HepG2 (cell line): ENCODE measurements at regions not wholly inside any gene's neighbourhood (a gene's known extent, or its start where the extent isn't known, plus 50 kb on each side); places are given as distances from the start of the nearest gene placed in this dataset.

Source experiments
- ATAC-seq: fragments of 200-7000 bp; cut with Tn5 transposase; 3 replicates; pipeline ENCODE4 v1.9.1; 2020; ENCODE audit warnings: mild to moderate bottlenecking, moderate library complexity
- BruUV-seq: library from RNA; stranded (reverse); fragments of 400-500 nt; replicated peaks from 2 replicates; lab custom pipeline; 2021; lab: Mats Ljungman, UMichigan
- CTCF ChIA-PET: fragments of 300-600 bp; formaldehyde crosslinking; extraction: SDS; loops from one replicate; lab custom pipeline; 2021; ENCODE audit warnings: low total read pairs, inconsistent platforms, low intra/inter-chr PET ratio; lab: Yijun Ruan, JAX
- POLR2A ChIA-PET: fragments of 350-600 bp; sonication (Branson Sonifier 250); formaldehyde crosslinking; loops from one replicate; lab custom pipeline; 2020; ENCODE audit warnings: antibody characterized with exemption, inconsistent platforms; lab: Yijun Ruan, JAX
- DNase-seq: peaks from one replicate; pipeline ENCODE4 v3.0.0-alpha.2; 2015; ENCODE audit warnings: low spot score
- FAIRE-seq: peaks from 3 replicates; lab custom pipeline; 2011; peaks lifted over from hg19 to GRCh38; lab: Jason Lieb, UNC
- H2AFZ ChIP-seq: one replicate; pipeline ENCODE4 v1.6.1; 2011; ENCODE audit warnings: low read length, inconsistent platforms
- H3K27ac ChIP-seq: fragments of 300-600 bp; 3 replicates; pipeline ENCODE4 v1.8.0; 2011; ENCODE audit warnings: mixed run types, mild to moderate bottlenecking, mixed read lengths, low read length, inconsistent platforms; ENCODE audit not compliant: insufficient read depth; ENCODE audit errors: extremely low read length
- H3K27me3 ChIP-seq, 2 experiments: fragments of 200-600 bp in 1 of 2; 2 replicates in 1 of 2; 3 replicates in 1 of 2; pipeline versions ENCODE4 v1.6.0 to v1.8.0; 2011; ENCODE audit warnings: low read length in 2 of 2, mild to moderate bottlenecking in 2 of 2, moderate library complexity in 2 of 2, inconsistent platforms in 1 of 2; ENCODE audit not compliant: insufficient read depth in 2 of 2, control insufficient read depth in 1 of 2
- H3K36me3 ChIP-seq, 2 experiments: fragments of 200-600 bp in 1 of 2; replicated peaks in 1 of 2; 2 replicates in 1 of 2; 3 replicates in 1 of 2; pipeline versions ENCODE4 v1.5.1 to v1.8.0; 2011; ENCODE audit warnings: low read length in 2 of 2, inconsistent platforms in 1 of 2; ENCODE audit not compliant: insufficient read depth in 2 of 2, control insufficient read depth in 1 of 2
- H3K4me1 ChIP-seq: 2 replicates; pipeline ENCODE4 v1.5.1; 2012; ENCODE audit warnings: low read length, inconsistent platforms; ENCODE audit not compliant: insufficient read depth
- H3K4me2 ChIP-seq: 2 replicates; pipeline ENCODE4 v1.6.0; 2011; ENCODE audit warnings: low read depth, low read length, inconsistent platforms
- H3K4me3 ChIP-seq, 3 experiments: fragments of 200-600 bp in 1 of 3; sonication (generic), shearing (Covaris generic) in 1 of 3; replicated peaks in 1 of 3; 2 replicates each; pipeline ENCODE4 v1.5.1; 2011 to 2016; ENCODE audit warnings: low read length in 3 of 3, inconsistent platforms in 2 of 3, low read depth in 2 of 3, mild to moderate bottlenecking in 2 of 3, control low read depth in 1 of 3, mixed read lengths in 1 of 3; ENCODE audit not compliant: insufficient read depth in 1 of 3
- H3K79me2 ChIP-seq: one replicate; pipeline ENCODE4 v1.6.1; 2011; ENCODE audit warnings: low read length, inconsistent platforms; ENCODE audit not compliant: insufficient read depth
- H3K9ac ChIP-seq: 2 replicates; pipeline ENCODE4 v1.6.0; 2011; ENCODE audit warnings: mild to moderate bottlenecking, low read depth, low read length, inconsistent platforms; ENCODE audit not compliant: insufficient read depth
- H3K9me3 ChIP-seq: 2 replicates; pipeline ENCODE4 v1.5.1; 2012; ENCODE audit warnings: mild to moderate bottlenecking, low read length
- H4K20me1 ChIP-seq: 2 replicates; pipeline ENCODE4 v1.6.0; 2011; ENCODE audit warnings: inconsistent platforms, mild to moderate bottlenecking, low read length, moderate library complexity; ENCODE audit not compliant: insufficient read depth
- BRCA1 ChIP-seq: sonication (generic); formaldehyde crosslinking; IDR thresholded peaks from 2 replicates; pipeline ENCODE4 v1.4.0; 2020; ENCODE audit warnings: missing genetic modification reagents
- DPF2 ChIP-seq: sonication (generic); formaldehyde crosslinking; IDR thresholded peaks from 2 replicates; pipeline ENCODE4 v1.4.0; 2020; ENCODE audit warnings: mild to moderate bottlenecking, low read depth, missing genetic modification reagents, borderline replicate concordance
- ETV6 ChIP-seq: sonication (generic); formaldehyde crosslinking; conservative IDR thresholded peaks from 2 replicates; pipeline ENCODE4 v1.4.0; 2020; ENCODE audit warnings: missing genetic modification reagents
- FOXA3 ChIP-seq: IDR thresholded peaks from 2 replicates; pipeline ENCODE4 v1.6.1; 2016; ENCODE audit warnings: missing genetic modification reagents, missing compliant biosample characterization
- HCFC1 ChIP-seq: fragments of 150-350 bp; IDR thresholded peaks from 2 replicates; pipeline ENCODE4 v1.6.1; 2014; ENCODE audit warnings: low read depth, low read length
- JARID2 ChIP-seq: sonication (generic); formaldehyde crosslinking; IDR thresholded peaks from 2 replicates; pipeline ENCODE4 v1.8.1; 2023; ENCODE audit warnings: missing genetic modification reagents, inconsistent platforms; ENCODE audit not compliant: insufficient replicate concordance
- PHF21A ChIP-seq: sonication (generic); formaldehyde crosslinking; IDR thresholded peaks from 2 replicates; pipeline ENCODE4 v1.5.0; 2020; ENCODE audit warnings: mild to moderate bottlenecking, missing genetic modification reagents
- SRSF9 ChIP-seq: fragments of 200-400 bp; formaldehyde crosslinking; IDR thresholded peaks from 2 replicates; pipeline ENCODE4 v1.6.1; 2018; ENCODE audit warnings: borderline replicate concordance, mild to moderate bottlenecking, low read depth, low read length; ENCODE audit not compliant: insufficient read depth, poor library complexity, severe bottlenecking
- THYN1 ChIP-seq: sonication (generic); formaldehyde crosslinking; IDR thresholded peaks from 2 replicates; pipeline ENCODE4 v1.8.1; 2023; ENCODE audit warnings: low read depth, mild to moderate bottlenecking, moderate library complexity, missing genetic modification reagents, borderline replicate concordance
- ZC3H4 ChIP-seq: sonication (generic); formaldehyde crosslinking; IDR thresholded peaks from 2 replicates; pipeline ENCODE4 v1.4.0; 2020; ENCODE audit warnings: missing genetic modification reagents, borderline replicate concordance
- ZFP37 ChIP-seq: sonication (generic); formaldehyde crosslinking; IDR thresholded peaks from 2 replicates; pipeline ENCODE4 v1.4.0; 2020; ENCODE audit warnings: missing genetic modification reagents, borderline replicate concordance
- ZFP82 ChIP-seq: sonication (generic); formaldehyde crosslinking; IDR thresholded peaks from 2 replicates; pipeline ENCODE4 v1.5.1; 2020; ENCODE audit warnings: mild to moderate bottlenecking, missing genetic modification reagents, borderline replicate concordance
- ZIK1 ChIP-seq: sonication (generic); formaldehyde crosslinking; IDR thresholded peaks from 2 replicates; pipeline ENCODE4 v1.5.0; 2020; ENCODE audit warnings: mild to moderate bottlenecking, low read depth, missing genetic modification reagents, borderline replicate concordance
- ZNF24 ChIP-seq: fragments of 450-650 bp; IDR thresholded peaks from 2 replicates; pipeline ENCODE4 v1.6.1; 2017; ENCODE audit warnings: antibody characterized with exemption, mild to moderate bottlenecking
- ZNF432 ChIP-seq: sonication (generic); formaldehyde crosslinking; IDR thresholded peaks from 2 replicates; pipeline ENCODE4 v1.5.0; 2020; ENCODE audit warnings: missing genetic modification reagents, mild to moderate bottlenecking, borderline replicate concordance
- ZNF777 ChIP-seq: sonication (generic); formaldehyde crosslinking; IDR thresholded peaks from 2 replicates; pipeline ENCODE4 v1.4.0; 2020; ENCODE audit warnings: missing genetic modification reagents
- ZSCAN21 ChIP-seq: sonication (generic); formaldehyde crosslinking; IDR thresholded peaks from 2 replicates; pipeline ENCODE4 v1.8.0; 2022; ENCODE audit warnings: mild to moderate bottlenecking, missing genetic modification reagents, moderate library complexity, borderline replicate concordance
- WGBS: methylation state at CpG from one replicate; pipeline ENCODE4 v1.1.6; 2017; ENCODE audit warnings: low lambda C conversion rate; 5-methylcytosine and 5-hydroxymethylcytosine counted together
- in situ Hi-C: cut with HindIII; loops from 2 replicates; pipeline ENCODE4 v1.10.0; 2017; ENCODE audit warnings: low pct_unique_long_range_greater_than_20kb; ENCODE audit not compliant: extremely low pct_ligation_motif_present
- intact Hi-C: fragments of 100-400 bp; cut with micrococcal nuclease; formaldehyde crosslinking; loops from one replicate; pipeline ENCODE4 v1.10.0; 2022; ENCODE audit not compliant: unreplicated experiment
- TF ChIP-seq, protein P1 (sequence below): sonication (generic); formaldehyde crosslinking; IDR thresholded peaks from 2 replicates; pipeline ENCODE4 v1.4.0; 2020; ENCODE audit warnings: mild to moderate bottlenecking, missing genetic modification reagents
- TF ChIP-seq, protein P2 (sequence below): sonication (generic); formaldehyde crosslinking; IDR thresholded peaks from 2 replicates; pipeline ENCODE4 v1.5.1; 2020; ENCODE audit warnings: missing genetic modification reagents, mild to moderate bottlenecking, borderline replicate concordance

DNA sequence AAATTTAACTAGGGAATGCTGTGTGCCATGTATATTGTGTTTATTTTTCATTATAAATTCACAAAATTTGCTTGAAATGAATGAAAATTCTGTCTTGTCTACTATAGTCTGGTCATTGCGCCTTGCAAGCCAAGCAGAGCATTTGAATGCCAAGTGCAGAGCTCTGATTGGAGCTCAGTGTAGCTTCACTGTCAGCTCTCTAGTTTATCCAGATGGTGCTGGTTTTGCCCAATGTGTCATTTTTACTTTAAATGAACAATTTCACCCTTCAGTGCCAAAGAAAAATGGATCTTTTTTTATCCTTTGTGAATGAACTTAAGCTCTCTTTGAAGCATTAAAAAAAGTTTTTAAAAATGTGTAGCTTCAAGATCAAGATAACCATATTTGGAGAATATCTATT, 225.6 kb upstream of the CACNA2D1 start:
- CTCF ChIA-PET, result no interaction called here
- Histone ChIP-seq H3K4me3 (no peak overlapping the region), H3K9ac (no peak overlapping the region), H3K27me3 (no peaks in the 10 kb centered on the region), H3K9me3 (no peaks in the 10 kb centered on the region), H3K4me1 (no peaks in the 10 kb centered on the region), H3K27ac (no peak overlapping the region)
- no peak for FAIRE-seq
- POLR2A ChIA-PET, result no interaction called here
- TF ChIP-seq PHF21A (CRISPR knock-in tag), result no peak
- TF ChIP-seq ZNF432, result no peak
- no peak for TF ChIP-seq SRSF9
- no peak for TF ChIP-seq BRCA1 (CRISPR knock-in tag)
- no peak for TF ChIP-seq DPF2
- no peak for TF ChIP-seq FOXA3 (CRISPR knock-in tag)
- no peak for TF ChIP-seq THYN1
- TF ChIP-seq ZSCAN21 (CRISPR knock-in tag), result no peak
- no peak for TF ChIP-seq ZNF777
- no peak for TF ChIP-seq ZC3H4 (CRISPR knock-in tag)
- TF ChIP-seq, all 625 proteins: peak for 0
- intact Hi-C loops, result no loop called here
- DNase-seq (no peak), ATAC-seq (no peak)
- Histone ChIP-seq H3K4me2 (no peak overlapping the region), H2AFZ (no peak overlapping the region), H4K20me1 (no peaks in the 10 kb centered on the region), H3K79me2 (no peaks in the 10 kb centered on the region), H3K36me3 (no peaks in the 10 kb centered on the region)
- in situ Hi-C loops, result no loop called here
- 39% methylated on average over 1 of the region's 1 CpG for WGBS
- BruUV-seq, result no TSS peak

DNA sequence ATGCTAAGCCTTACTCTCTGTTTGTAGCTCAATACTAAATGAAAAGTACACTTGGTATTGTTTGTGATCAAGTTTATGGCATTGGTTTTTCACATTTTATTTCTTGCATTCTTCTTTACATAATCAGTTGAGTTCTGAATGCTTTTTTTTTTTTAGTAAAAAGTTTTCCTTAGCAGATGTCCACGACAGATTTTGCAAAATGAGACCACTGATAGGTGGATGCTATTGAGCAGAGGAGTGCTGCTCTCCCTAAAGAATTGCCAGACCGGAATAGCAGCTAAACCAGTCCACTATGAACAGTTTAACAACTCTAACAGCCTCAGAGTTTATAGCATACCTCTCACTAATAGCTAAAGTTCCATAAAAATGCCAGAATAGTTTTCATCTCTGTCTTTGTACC, 225.1 kb upstream of the CACNA2D1 start:
- BruUV-seq, result no TSS peak
- Histone ChIP-seq H3K4me3 (no peak overlapping the region), H3K9ac (no peak overlapping the region), H4K20me1 (no peaks in the 10 kb centered on the region), H2AFZ (no peak overlapping the region), H3K27me3 (no peaks in the 10 kb centered on the region), H3K4me1 (no peaks in the 10 kb centered on the region), H3K27ac (no peak overlapping the region), H3K9me3 (no peaks in the 10 kb centered on the region), H3K36me3 (no peaks in the 10 kb centered on the region), H3K4me2 (no peak overlapping the region), H3K79me2 (no peaks in the 10 kb centered on the region)
- POLR2A ChIA-PET, result no interaction called here
- intact Hi-C loops, result no loop called here
- 0% methylated on average over 2 of the region's 2 CpGs for WGBS
- ATAC-seq (no peak), FAIRE-seq (no peak), DNase-seq (no peak)
- CTCF ChIA-PET, result no interaction called here
- in situ Hi-C loops, result no loop called here
- TF ChIP-seq, protein P1, sequence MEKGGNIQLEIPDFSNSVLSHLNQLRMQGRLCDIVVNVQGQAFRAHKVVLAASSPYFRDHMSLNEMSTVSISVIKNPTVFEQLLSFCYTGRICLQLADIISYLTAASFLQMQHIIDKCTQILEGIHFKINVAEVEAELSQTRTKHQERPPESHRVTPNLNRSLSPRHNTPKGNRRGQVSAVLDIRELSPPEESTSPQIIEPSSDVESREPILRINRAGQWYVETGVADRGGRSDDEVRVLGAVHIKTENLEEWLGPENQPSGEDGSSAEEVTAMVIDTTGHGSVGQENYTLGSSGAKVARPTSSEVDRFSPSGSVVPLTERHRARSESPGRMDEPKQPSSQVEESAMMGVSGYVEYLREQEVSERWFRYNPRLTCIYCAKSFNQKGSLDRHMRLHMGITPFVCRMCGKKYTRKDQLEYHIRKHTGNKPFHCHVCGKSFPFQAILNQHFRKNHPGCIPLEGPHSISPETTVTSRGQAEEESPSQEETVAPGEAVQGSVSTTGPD (CRISPR knock-in tag), result no peak
- TF ChIP-seq ZIK1 (CRISPR knock-in tag) (no peak), JARID2 (no peak), ZFP82 (CRISPR knock-in tag) (no peak), ZFP37 (CRISPR knock-in tag) (no peak), HCFC1 (no peak), ETV6 (CRISPR knock-in tag) (no peak), ZNF24 (no peak)
- TF ChIP-seq, protein P2, sequence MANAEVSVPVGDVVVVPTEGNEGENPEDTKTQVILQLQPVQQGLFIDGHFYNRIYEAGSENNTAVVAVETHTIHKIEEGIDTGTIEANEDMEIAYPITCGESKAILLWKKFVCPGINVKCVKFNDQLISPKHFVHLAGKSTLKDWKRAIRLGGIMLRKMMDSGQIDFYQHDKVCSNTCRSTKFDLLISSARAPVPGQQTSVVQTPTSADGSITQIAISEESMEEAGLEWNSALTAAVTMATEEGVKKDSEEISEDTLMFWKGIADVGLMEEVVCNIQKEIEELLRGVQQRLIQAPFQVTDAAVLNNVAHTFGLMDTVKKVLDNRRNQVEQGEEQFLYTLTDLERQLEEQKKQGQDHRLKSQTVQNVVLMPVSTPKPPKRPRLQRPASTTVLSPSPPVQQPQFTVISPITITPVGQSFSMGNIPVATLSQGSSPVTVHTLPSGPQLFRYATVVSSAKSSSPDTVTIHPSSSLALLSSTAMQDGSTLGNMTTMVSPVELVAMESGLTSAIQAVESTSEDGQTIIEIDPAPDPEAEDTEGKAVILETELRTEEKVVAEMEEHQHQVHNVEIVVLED (CRISPR knock-in tag), result no peak
